Activated naive CD8-positive, alpha-beta T cell treated with anti-CD3 and anti-CD28 coated beads, Interleukin-2, amount 10 ng/mL, durations not matched to agents 7 days and 5 days (primary cell): ENCODE measurements at regions not wholly inside any gene's neighbourhood (a gene's known extent, or its start where the extent isn't known, plus 50 kb on each side); places are given as distances from the start of the nearest gene placed in this dataset.

Source experiments
- ATAC-seq: fragments of 150-1000 bp; cut with Tn5 transposase; one replicate; pipeline ENCODE4 v1.10.0; 2021; ENCODE audit warnings: low read depth, moderate library complexity
- POLR2A ChIA-PET: fragments of 350-600 bp; sonication (Branson Sonifier 250); formaldehyde crosslinking; loops from one replicate; lab custom pipeline; 2021; ENCODE audit warnings: antibody characterized with exemption; lab: Charles Lee
- DNase-seq: peaks from one replicate; pipeline ENCODE4 v3.0.0; 2021
- H3K27ac Mint-ChIP-seq: one replicate; pipeline ENCODE4 v1.8.0; 2022; ENCODE audit warnings: mild to moderate bottlenecking, mixed read lengths
- H3K27me3 Mint-ChIP-seq: one replicate; pipeline ENCODE4 v1.8.0; 2022; ENCODE audit warnings: mild to moderate bottlenecking, moderate library complexity, mixed read lengths
- H3K36me3 Mint-ChIP-seq: one replicate; pipeline ENCODE4 v1.8.0; 2021; ENCODE audit warnings: mild to moderate bottlenecking, mixed read lengths
- H3K4me1 Mint-ChIP-seq: one replicate; pipeline ENCODE4 v1.8.0; 2021; ENCODE audit warnings: mixed read lengths
- H3K4me3 Mint-ChIP-seq: one replicate; pipeline ENCODE4 v1.8.0; 2022; ENCODE audit warnings: mild to moderate bottlenecking, moderate library complexity, mixed read lengths
- H3K9me3 Mint-ChIP-seq: one replicate; pipeline ENCODE4 v1.8.0; 2021; ENCODE audit warnings: mixed read lengths

- Mint-ChIP-seq H3K4me1 (no peaks in the 10 kb centered on the region), H3K27ac (no peak overlapping the region), H3K27me3 (peaks cover 7% of the 10 kb centered on the region), H3K4me3 (no peak overlapping the region), H3K36me3 (no peaks in the 10 kb centered on the region), H3K9me3 (no peaks in the 10 kb centered on the region)
- ATAC-seq (no peak), DNase-seq (no peak)
- POLR2A ChIA-PET: no interaction called here
These were observed 75.7 kb upstream of the KCNJ15 start for GRCh38 chr21:38181096-38181495.

- H3K4me1 Mint-ChIP-seq: no peaks in the 10 kb centered on the region
- H3K36me3 Mint-ChIP-seq: no peaks in the 10 kb centered on the region
- H3K9me3 Mint-ChIP-seq: peaks cover 5% of the 10 kb centered on the region
- DNase-seq: no peak
- H3K27me3 Mint-ChIP-seq: peaks cover 7% of the 10 kb centered on the region
- ATAC-seq: no peak
- no peak overlapping the region for H3K27ac Mint-ChIP-seq
- H3K4me3 Mint-ChIP-seq: no peak overlapping the region
- POLR2A ChIA-PET: no interaction called here
These were observed 74.3 kb upstream of the KCNJ15 start for GRCh38 chr21:38182370-38182985.

- DNase-seq (no peak), ATAC-seq (no peak)
- Mint-ChIP-seq H3K9me3 (peaks cover 5% of the 10 kb centered on the region), H3K27me3 (peaks cover 4% of the 10 kb centered on the region), H3K4me3 (no peak overlapping the region), H3K27ac (no peak overlapping the region), H3K36me3 (no peaks in the 10 kb centered on the region), H3K4me1 (no peaks in the 10 kb centered on the region)
- POLR2A ChIA-PET: interaction anchor here (0.7 kb wide), 1 partner anchor 10 kb away, joined by 3 read pairs; no protein-coding TSS in a partner anchor
These were observed 72.8 kb upstream of the KCNJ15 start for GRCh38 chr21:38183961-38184360.

GRCh38 chr21:38186661-38187270, 70.0 kb upstream of the KCNJ15 start:
- no peak overlapping the region for H3K4me3 Mint-ChIP-seq
- DNase-seq: no peak
- no peaks in the 10 kb centered on the region for H3K36me3 Mint-ChIP-seq
- peaks cover 5% of the 10 kb centered on the region for H3K9me3 Mint-ChIP-seq
- H3K27me3 Mint-ChIP-seq: peaks cover 2% of the 10 kb centered on the region
- POLR2A ChIA-PET: no interaction called here
- no peak overlapping the region for H3K27ac Mint-ChIP-seq
- H3K4me1 Mint-ChIP-seq: no peaks in the 10 kb centered on the region
- no peak for ATAC-seq

GRCh38 chr21:38188037-38188436, 68.8 kb upstream of the KCNJ15 start:
- no peak for ATAC-seq
- POLR2A ChIA-PET: no interaction called here
- H3K36me3 Mint-ChIP-seq: no peaks in the 10 kb centered on the region

GRCh38 chr21:38196036-38196435, 60.8 kb upstream of the KCNJ15 start:
- peaks cover 3% of the 10 kb centered on the region for H3K9me3 Mint-ChIP-seq
- peaks cover 5% of the 10 kb centered on the region for H3K27me3 Mint-ChIP-seq
- no peak overlapping the region for H3K27ac Mint-ChIP-seq
- no peaks in the 10 kb centered on the region for H3K4me1 Mint-ChIP-seq
- no peak overlapping the region for H3K4me3 Mint-ChIP-seq
- DNase-seq (no peak), ATAC-seq (no peak)
- POLR2A ChIA-PET: no interaction called here
- no peaks in the 10 kb centered on the region for H3K36me3 Mint-ChIP-seq

More at GRCh38 chr21:38188037-38188436, 68.8 kb upstream of the KCNJ15 start:
- Mint-ChIP-seq H3K27me3 (no peaks in the 10 kb centered on the region), H3K9me3 (peaks cover 5% of the 10 kb centered on the region), H3K4me3 (no peak overlapping the region), H3K4me1 (no peaks in the 10 kb centered on the region), H3K27ac (no peak overlapping the region)
- DNase-seq: no peak

GRCh38 chr21:38202811-38203210, 54.0 kb upstream of the KCNJ15 start:
- peaks cover 14% of the 10 kb centered on the region for H3K27me3 Mint-ChIP-seq
- H3K36me3 Mint-ChIP-seq: no peaks in the 10 kb centered on the region
- no peak overlapping the region for H3K27ac Mint-ChIP-seq
- POLR2A ChIA-PET: no interaction called here
- H3K4me3 Mint-ChIP-seq: no peak overlapping the region
- ATAC-seq (no peak), DNase-seq (no peak)
- no peaks in the 10 kb centered on the region for H3K9me3 Mint-ChIP-seq
- no peaks in the 10 kb centered on the region for H3K4me1 Mint-ChIP-seq

GRCh38 chr21:38203229-38203628, 53.6 kb upstream of the KCNJ15 start:
- H3K27ac Mint-ChIP-seq: no peak overlapping the region
- no peaks in the 10 kb centered on the region for H3K36me3 Mint-ChIP-seq
- POLR2A ChIA-PET: no interaction called here
- ATAC-seq (no peak), DNase-seq (no peak)
- H3K27me3 Mint-ChIP-seq: peaks cover 18% of the 10 kb centered on the region
- no peak overlapping the region for H3K4me3 Mint-ChIP-seq
- H3K4me1 Mint-ChIP-seq: no peaks in the 10 kb centered on the region
- H3K9me3 Mint-ChIP-seq: no peaks in the 10 kb centered on the region

- ATAC-seq (no peak), DNase-seq (no peak)
- Mint-ChIP-seq H3K36me3 (no peaks in the 10 kb centered on the region), H3K4me3 (no peak overlapping the region), H3K27me3 (peaks cover 26% of the 10 kb centered on the region), H3K4me1 (no peaks in the 10 kb centered on the region), H3K27ac (no peak overlapping the region), H3K9me3 (no peaks in the 10 kb centered on the region)
- POLR2A ChIA-PET: no interaction called here
These were observed 50.9 kb upstream of the KCNJ15 start for GRCh38 chr21:38205940-38206339.

- no peaks in the 10 kb centered on the region for H3K36me3 Mint-ChIP-seq
- H3K9me3 Mint-ChIP-seq: no peaks in the 10 kb centered on the region
- ATAC-seq (no peak), DNase-seq (no peak)
- POLR2A ChIA-PET: no interaction called here
- H3K4me1 Mint-ChIP-seq: no peaks in the 10 kb centered on the region
- no peak overlapping the region for H3K27ac Mint-ChIP-seq
- peaks cover 29% of the 10 kb centered on the region for H3K27me3 Mint-ChIP-seq
- H3K4me3 Mint-ChIP-seq: no peak overlapping the region
These were observed 50.1 kb upstream of the KCNJ15 start for GRCh38 chr21:38206646-38207045.
